ENCODE measurements at regions not wholly inside any gene's neighbourhood (a gene's known extent, or its start where the extent isn't known, plus 50 kb on each side); places are given as distances from the start of the nearest gene placed in this dataset.
"Not testable (repeated sequence)": the region's sequence is repeated elsewhere in the genome, so short reads cannot be mapped to it uniquely, and the experiment has no call there.

DNA sequence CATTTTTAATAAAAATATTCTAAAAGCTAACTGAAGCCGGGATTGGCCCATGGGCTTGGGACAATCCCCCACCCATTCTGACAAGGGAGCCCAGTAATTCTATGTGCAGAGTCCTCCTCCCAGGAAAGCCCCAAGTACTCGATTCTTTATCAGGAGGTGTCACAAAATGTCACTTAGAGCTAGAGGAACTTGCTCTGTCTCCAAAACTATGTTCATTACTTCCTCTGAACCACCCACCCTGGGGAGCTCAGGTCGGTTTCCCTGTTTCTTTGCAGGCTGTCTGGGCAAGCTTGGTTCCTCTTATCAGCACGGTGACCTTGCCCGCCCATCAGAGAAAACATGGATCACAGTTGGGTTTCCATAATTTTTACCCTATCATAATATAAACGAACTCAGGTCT is 430.6 kb upstream of the ID2 start:
- no peak for DNase-seq

DNA sequence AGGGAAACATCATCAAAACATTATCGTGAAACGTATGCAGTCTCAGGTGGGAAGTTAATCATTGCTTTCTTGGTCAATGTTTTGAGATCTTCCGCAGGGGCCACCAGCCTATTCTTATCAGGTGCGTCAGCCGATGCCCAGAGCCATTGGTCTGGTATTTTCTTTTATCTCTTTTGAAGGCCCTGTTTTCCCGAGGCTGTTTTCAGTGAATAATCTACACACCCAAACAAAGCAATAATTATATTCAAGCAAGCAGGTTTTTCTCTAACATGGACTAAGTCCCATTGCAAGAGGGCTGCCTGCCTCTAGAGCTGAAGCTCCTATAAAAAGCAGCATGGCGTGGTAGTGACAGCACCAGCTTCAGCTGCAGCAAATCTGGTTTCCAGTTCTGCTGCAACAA is 430.0 kb upstream of the ID2 start:
- no peak for DNase-seq

DNA sequence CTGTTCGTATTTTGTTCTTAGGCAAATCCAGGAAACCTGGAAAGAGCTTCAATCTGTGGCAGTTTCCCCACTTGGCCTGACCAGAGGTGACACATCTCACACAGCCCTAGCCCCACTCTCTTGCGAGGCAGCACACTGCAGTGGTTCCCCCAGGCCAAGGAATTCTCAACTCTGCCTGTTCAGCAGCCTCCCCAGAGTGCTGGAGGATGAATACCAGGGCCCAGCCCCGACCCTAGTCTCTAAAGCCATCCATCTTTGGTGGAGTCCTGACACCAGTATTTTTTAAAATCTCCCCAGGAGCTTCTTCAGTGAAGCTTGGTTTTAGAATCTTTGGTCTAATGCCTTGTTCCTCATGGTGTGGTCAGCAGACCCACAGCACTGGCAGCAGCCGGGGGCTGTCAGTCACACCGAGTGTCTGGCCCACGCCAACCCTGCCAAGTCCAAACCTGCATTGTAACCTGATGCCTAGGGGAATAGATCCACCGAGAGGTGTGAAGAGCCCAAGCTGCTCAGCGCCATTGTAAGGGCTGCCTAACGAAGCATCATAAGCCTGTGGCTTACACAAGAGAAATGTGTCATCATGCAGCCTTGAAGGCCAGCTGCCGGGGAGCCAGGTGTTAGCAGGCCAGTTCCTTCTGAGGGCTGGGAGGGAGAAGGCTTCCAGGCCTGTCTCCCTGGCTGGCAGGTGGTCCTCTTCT is 428.7 kb upstream of the ID2 start:
- DNase-seq, result no peak

DNA sequence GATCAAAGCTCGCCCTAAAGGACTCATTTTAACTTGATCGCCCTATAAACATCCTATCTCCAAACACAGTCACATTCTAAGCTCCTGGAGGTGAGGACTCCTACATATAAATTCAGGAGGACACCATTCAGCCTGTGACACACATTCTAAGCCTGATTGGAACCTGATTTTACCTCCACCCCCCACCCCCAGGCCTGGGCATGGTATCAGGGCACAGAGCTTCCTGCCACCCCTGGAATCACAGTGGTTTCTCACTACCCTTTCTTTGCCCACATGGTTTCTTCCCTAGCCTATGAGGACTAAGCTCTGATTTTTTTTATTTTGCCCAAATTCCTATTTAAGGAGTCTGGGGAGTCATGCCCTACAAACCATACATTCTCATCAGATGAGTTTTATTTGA is 428.1 kb upstream of the ID2 start:
- DNase-seq, result no peak

DNA sequence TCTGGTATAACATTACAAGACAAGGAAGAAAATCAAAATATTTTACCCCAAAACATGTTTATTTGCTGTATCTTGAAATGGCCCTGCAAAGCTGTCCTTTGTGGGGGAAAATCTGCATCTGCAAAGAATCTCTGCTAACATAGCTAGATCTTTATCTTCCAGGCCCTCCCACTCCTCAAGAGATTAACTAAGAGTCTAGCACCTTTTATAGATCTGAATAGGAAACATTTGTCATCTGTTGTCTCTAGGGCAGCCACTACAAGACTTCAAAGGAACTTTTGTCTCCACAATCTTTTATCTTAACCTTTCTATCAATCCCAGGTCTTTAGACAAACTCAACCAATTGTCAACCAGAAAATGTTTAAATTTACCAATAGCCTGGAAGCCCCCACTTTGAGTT is 427.6 kb upstream of the ID2 start:
- not testable (repeated sequence) for DNase-seq

DNA sequence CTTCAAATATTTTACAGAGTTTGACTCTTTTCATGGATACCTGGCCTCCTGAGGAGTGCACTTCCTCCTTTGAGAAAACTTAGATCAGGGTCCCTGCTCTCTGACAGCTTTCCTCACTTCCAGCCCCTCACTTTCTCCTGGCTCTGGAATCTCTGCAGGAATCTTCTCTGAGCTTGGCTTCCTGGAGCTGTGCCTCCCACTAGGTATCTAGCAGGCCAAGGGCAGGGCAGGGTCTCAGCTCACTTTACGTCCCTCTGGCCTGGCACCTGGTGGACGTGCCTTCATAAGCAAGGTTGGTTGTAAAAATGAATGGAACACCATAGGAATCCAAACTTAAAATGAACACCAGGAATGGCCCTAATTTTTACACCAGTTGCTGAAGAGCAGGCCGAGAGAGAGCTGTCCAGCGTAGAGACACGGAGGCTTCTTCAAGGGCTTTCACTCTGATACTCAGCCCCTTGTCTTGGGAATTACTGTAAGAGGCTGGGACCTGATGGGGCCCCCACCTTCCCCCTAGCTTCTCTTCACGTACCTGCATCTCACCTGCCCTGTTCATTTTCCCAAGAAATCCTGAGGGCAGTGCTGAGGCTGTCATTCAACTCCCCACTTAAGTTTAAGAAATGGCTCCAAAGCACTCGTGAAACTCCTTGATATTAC is 426.9 kb upstream of the ID2 start:
- no peak for DNase-seq

DNA sequence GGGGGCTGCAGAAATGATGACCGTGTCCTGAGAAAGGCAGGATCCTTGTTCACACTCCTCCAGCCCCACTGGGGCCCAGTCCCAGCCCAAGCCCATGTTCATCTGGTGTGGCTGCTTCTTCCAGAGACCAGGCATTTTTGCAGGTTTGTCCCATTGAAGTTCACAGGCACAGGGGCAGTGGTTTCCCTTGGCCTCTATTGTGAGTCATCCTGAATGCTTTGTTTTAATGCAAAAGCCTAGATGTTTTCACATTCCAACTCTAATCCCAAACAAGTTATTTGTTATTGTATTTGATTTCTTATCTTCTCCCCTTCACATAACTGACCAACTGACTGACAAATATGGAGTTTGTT is 426.4 kb upstream of the ID2 start:
- no peak for DNase-seq

DNA sequence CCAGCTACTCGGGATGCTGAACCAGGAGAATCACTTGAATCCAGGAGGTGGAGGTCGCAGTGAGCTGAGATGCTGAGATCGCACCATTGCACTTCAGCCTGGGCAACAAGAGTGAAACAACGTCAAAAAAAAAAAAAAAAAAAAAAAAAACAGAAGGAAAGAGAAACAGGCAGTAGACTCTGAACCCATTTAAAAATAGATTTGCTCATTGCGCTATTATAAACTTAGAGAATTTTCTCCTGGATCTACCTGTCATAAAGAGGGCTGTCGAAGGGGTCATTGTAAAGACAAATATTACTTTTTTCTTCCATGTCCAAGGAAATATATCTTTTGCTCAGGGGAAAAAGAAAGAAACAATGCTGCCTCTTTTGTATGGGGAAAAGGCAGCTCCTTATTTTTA is 425.0 kb upstream of the ID2 start:
- no peak for DNase-seq

DNA sequence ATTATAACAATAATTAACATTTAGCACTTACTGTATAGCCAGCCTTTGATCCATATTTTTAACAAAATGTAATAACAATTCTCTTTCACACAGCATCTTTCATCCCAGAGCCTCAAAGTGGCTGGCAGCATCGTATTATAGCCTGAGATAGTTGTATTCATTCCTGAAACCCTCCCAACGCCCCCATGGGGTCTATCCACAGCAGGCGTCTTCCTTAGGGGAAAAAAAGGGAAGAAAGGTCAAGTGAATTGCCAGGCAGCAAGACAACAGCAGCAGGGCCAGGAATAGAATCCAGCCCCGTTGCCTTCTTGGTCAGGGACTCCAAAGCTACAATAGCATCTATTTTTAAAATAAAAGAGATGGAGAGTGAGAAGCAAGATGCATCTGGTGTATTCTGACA is 424.4 kb upstream of the ID2 start:
- DNase-seq, result no peak

DNA sequence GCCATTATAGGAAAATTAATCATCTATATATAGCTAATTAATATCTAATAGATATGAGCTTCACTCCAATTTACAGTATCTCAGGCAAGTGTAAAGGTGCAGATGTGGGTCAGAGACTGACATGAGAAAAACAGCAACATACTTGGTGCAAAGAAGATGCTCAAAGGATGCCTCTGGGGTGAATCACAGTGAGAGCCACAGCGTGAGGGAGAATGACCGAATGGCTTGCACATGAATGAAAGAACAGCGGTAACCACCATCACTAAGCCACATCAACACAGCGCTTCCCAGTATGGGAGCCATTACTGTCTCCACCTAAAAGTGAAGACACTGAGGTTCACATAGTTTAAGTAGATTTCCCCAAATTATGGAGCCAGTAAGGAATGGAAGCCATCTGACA is 423.4 kb upstream of the ID2 start:
- DNase-seq, result no peak

DNA sequence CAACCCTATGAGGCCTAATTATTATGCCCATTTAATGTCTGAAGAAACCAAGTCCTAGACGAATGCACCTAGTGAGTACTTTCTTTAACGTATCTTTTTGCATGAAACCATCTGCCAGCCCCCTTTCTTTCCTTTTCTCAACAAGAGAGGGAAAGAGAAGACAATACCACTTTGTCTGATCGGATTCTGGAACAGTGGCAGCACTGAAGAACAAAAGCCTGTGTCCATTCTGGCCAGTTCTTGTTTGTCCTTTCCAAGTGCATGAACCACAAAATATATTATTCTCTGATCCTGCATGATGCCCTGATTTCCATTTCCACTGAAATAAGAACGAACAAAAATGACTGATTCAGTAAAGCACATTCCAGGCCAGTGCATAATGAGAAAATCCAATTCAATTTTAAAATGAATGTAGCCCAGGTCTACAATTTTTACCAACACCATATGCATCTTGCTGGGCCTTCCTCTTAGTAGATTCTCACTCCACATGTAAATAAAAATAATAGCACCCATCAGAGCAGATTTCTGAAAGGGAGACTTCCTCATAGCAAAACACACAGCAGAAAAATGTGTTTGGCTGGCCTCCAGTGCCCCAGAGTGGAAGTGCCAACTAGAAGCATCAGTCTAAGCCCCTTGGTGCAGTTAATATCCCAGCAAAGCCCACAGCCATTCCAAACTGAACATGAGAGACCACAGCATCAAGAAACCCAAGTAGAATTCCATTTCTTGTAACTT is 422.6 kb upstream of the ID2 start:
- no peak for DNase-seq

DNA sequence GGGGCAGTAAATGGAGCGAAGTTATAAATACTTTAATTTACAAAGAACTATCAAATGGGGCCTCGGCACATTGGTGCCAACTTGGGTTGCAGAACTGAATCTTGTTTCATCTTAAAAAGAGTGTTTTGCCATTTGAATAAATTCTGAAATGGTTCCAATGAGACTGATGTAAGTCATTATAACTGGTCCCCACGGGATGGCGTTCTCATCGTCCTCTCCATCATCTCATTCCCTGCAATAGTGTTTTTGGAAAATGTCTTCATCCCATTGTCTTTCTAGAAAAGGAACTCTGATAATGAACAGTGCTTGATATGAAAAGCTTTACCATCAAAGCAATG is 422.0 kb upstream of the ID2 start:
- DNase-seq, result no peak

DNA sequence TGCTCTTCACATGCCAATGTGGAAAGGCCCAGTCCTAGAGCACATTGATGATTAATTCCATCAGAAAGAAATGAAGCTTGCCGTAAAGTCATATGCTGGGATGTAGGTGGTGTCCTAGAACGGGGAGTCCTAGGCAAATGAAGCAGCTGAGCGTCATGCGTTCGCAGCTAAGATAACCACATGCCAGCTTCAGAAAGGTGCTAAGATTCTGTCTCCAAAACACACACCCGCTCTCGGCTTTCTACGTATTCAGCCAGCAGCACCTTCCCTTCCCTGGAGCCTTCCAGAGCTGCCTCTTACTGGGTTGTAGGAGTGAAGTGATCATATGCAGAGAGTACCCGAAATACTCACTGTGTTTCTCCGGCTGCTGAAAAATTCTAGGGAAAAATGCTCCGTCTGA is 421.6 kb upstream of the ID2 start:
- DNase-seq, result no peak

DNA sequence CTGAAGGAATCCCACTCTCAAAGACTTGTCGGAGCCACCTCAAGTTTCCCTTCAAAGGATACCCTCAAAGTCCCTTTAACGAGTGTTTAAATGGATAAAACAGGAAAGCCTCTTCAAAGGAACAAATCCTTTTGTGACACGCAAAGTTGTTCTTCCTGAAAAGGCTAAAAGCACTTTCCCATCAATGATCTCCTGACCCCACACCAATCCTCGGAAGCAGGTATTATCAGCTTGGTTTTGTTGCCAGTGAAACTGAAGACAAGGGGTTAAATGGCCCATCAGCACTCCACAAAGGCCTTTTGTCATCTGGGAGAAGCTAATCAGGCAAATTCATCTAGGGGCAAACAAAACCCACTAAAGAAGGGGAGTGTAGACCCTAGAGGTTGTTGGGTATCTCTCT is 418.0 kb upstream of the ID2 start:
- DNase-seq, result no peak

DNA sequence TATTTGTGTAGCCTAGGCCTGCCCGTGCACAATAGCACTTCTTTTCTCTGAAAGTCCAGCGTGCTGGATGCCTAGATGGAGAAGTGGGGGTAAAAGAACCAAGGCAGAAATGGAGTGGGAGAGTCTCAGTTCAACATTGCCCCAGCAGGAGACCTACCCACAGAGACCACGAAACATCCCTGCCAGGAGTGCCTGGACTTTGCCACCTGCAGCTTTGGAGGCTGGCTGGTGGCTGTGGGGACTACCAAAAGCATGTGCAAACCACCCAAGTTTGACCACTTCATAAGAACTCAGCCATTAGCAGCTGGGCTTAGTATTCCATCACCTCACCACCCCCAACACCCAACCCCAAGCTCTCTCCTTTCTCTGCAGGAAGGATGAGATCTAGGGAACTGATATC is 416.9 kb upstream of the ID2 start:
- DNase-seq, result no peak

DNA sequence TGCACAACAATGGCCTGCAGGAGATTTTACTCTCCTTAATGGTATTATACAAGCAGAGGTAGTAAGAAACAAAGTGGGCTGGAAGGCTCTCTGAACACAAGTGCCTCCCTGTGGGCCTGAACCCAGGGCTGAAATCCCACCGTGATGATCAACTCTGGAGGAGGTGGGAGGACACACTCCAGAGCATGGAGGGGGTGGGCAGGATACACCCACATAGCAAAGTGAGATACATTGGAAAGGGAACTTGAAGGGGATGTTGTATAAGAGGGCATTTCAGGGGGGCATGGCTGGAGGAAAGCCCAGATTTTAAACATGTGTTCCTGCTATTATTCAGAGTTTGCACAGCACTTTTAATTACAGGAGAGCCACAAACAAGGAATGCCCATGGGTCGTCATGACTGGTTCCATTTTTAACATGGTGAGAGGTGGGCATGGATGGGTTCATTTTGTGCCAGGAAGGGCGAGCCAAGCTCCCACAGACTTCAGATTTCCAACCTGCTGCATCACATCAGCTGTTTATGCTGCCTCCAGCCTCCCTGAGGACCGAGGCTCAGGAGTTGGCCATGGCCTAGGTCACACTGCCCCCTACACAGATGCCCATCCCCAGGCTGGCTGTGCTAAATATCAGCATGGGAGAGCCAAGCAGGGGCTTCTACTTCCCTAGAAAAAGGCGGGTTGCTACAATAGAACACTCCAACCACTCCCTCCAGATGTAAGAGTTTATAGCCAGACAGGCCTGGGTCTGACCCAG is 416.2 kb upstream of the ID2 start:
- DNase-seq, result no peak

DNA sequence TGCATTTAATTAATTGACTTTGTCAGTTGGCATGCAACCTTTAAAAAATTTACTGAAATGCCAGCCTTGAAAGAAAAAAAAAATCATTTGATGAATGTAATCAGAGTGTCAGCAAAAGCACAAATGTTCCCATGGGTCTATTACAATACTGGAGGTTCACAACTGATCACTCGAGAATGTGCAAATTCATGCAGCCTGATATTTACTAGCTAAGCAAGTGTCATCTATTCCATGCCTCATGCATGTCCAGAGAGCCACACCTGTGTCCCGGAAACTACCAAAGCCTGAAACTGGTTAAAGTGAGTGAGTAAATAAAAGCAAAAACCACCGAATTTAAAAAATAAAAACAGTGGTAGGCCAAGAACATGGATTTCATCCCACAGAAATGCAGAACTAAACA is 415.3 kb upstream of the ID2 start:
- DNase-seq, result no peak

DNA sequence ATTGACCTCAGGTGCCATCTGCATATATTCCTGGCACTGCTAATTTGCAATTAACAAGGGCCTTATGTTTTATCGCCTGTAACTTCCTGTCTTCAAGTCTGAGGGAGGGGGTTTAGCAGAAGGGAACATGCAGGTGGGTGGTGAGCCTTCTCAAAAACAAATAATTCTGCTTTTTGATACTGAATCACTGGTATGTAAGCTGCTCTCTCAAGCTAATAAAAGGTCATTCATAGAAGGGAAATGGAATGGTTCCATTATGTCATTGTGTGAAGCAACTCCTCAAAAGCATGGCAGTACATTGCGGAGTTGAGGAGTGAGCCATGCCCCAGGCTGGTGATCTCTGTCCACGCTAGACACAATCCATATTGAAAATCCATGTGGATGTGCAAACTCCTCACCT is 414.8 kb upstream of the ID2 start:
- no peak for DNase-seq

DNA sequence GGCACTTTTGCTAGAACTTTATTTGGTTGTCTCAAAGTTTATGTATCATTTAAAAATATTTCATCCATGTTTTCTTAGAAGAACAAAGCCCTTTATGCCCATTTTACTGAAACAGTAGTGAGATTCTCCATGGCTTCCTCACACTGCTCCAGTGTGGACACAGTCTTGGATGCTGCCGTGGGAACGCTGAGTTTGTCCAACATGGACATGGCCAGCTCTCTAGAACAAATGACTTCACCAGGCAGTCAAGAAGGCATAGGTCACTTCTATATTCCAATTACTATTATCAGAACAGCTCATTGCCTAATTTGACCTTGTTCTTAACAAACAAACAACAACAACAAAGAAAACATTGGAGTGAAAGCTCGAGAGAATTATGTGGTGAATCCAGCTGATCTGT is 414.1 kb upstream of the ID2 start:
- DNase-seq, result no peak

DNA sequence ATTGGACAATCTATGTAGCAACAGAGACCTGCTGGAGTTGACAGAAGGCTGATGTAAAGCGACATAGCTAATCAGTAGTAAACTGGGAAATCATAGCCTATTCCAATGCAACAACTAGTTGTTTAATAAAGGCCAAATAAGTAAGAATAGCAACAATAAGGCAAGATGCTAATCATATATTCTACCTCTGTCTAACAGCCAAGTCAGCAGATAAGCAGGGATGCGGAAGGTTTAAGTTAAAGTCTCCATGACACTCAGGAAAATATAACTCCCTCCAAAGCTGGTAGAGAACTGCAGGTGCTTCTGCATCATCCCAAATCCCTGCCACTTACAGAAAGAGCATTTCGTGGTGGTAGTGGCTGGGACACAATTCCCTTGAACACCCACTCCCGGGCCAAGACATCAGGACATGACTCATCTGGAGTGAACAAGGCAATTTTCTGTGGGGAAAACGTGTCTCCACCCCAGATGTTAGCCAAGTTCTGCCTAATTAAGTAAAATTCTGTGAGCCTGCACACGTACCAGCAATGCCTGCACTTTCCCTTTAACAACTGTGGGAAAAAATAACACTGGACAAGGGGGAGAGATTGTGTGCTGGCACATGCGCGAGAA is 413.6 kb upstream of the ID2 start:
- no peak for DNase-seq

DNA sequence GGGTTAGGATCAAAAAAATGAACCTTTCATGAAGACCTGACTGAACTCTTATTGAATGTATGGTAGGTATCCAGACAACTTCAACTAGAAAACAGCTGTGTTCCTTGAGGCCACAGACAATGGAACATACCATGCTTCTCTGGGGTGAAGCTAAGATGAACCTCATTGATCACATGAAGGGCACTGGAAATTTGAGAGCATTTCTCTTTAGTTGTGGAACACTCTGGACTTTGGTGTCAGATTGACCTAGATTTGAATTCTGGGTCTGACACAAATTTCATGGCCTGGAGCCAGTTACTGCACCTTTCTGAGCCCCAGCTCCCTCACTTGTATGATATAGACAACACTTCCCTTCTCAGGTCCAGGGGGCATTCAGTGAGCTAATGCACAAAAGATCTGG is 411.2 kb upstream of the ID2 start:
- DNase-seq, result no peak

DNA sequence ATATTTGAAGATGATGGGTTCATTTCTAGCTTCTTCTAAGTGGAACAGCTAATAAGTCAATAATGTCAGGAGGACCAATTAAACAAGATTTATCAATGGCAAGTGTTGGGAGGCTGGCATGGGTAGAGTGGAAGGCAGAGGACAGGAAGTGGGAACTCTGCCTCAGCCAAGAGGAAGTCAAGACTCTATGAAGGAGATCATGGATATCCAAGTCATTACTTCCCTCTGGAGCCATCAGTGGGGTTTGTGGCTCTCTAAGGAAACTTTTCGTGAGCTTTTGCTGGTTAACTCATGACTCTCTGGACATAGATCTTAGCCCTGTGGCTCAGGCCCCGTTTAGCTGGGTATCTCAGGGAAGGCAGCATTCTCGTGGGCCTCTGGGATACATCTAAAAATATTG is 410.4 kb upstream of the ID2 start:
- DNase-seq, result no peak

DNA sequence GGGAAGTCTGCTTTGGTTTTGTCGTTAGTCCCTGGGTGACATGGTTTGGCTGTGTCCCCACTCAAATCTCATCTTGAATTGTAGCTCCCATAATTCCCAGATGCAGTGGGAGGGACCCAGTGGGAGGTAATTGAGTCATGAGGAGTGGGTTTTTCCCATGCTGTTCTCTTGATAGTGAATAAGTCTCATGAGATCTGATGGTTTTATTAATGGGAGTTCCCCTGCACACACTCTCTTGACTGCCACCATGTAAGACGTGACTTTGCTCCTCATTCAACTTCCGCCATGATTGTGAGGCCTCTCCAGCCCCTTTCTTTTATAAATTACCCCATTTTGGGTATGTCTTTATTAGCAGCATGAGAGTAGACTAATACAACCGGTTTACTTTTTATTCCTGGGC is 405.8 kb upstream of the ID2 start:
- no peak for DNase-seq
